Globus pallidus (tissue), 1 donor: ENCODE measurements at regions not wholly inside any gene's neighbourhood (a gene's known extent, or its start where the extent isn't known, plus 50 kb on each side); places are given as distances from the start of the nearest gene placed in this dataset.
"Not testable (repeated sequence)": the region's sequence is repeated elsewhere in the genome, so short reads cannot be mapped to it uniquely, and the experiment has no call there.

ENCODE experiments used
- DNase-seq: peaks from one replicate; pipeline ENCODE4 v3.0.0-alpha.2; 2015; ENCODE audit warnings: low spot score

GRCh38 chr2:59176737-59177136 is 935.6 kb upstream of the FANCL start:
- DNase-seq: no peak

DNA sequence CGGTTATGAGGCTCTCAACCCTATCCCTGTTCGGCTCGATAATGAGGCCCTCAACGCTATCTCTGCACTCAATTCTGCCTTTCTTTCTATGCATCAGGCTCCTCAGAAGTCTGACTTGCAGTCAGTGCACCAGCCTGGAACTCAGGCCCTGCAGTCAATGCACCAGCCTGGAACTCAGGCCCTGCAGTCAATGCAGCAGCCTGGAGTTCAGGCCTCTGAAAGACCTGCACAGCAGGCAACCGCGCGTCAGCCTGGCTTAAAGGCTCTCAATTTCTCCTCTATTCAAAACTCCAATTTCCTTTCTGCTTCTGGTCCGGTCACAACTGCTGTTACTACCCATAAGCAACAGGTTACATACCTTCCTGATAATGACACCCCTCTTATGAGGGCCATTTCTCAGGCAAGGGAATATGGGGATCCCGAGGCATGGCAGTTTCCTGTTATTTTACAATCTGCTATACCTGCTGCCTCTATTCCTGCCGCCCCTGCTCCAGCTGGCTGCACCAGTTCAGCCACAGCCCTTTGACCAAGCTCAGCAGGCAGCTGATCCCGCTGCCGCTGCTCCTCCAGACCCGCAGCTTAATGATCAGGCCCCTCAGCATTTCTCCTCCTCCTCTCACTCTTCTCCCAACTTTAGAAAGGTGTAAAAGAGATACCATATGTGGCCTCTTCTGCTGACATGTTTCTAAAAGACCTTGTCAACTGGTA is 933.6 kb upstream of the FANCL start:
- no peak for DNase-seq

DNA sequence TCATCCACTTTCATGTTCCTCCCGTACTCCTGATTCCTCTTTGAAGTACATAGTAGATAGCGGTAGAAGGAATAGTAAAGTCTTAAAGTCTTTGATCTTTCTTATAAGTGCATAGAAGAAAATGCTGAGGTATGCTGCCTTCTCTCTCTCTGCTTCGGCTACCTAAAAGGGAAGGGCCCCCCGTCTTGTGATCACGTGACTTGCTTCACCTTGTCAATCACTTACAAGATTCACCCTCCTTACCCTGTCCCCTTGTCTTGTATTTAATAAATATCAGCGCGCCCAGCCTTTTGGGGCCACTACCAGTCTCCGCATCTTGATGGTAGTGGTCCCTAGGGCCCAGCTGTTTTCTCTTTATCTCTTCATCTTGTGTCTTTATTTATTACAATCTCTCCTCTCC is 932.2 kb upstream of the FANCL start:
- DNase-seq: no peak

DNA sequence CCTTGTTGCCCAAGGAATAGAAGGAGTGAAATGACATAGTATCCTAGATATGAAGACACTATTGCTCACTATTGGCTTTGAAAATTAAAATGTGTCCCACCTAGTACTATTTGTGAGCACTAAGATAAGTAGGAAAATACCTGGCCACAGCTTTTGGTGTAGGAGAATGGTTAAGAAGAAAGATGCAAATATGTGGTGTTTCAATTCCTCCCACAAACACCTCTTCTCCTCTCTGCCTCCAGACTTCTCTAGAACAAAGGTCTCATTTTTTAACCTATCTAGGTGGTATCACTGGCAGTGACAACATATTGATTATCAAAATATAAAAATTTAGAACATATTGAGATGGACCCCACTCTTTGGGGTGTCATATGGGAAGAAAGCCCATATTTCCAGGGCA is 929.9 kb upstream of the FANCL start:
- no peak for DNase-seq

DNA sequence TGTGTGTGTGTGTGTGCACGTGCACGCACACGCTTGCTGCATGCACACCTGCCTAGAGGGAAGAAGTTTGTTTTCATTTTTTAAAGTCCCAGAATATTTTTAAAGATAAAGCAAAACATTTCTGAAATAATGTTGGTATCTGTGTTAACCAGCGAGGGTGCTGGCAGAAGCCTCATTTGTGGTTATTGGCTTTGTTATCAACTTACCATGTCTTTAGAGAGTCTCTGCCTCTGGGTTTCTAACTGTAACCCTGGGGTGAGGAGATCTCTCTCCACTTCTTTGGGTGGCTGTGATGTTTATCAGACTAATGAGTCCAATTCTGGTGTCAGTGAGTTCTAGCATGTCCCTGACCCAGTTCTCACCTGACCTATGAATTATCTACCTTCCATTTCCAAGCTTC is 927.6 kb upstream of the FANCL start:
- DNase-seq: no peak

DNA sequence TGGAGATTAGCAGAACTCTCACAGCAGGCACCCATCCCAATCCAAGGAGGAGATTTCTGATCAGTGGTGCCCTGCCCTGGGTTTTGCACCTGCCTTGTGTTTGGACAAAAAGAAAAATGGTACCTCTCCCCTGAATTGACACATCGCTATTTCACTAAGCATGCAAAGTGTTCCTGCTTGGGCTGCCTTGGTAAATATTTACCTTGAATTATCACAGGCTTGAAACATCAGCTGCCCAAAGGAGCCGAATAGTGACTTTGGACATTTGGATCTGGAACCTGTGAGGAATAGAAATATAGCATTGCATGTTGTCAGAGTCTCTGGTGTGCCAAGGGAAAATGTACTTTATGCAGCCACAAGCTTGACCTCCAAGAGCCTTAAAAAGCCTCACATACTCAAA is 926.4 kb upstream of the FANCL start:
- DNase-seq: no peak

DNA sequence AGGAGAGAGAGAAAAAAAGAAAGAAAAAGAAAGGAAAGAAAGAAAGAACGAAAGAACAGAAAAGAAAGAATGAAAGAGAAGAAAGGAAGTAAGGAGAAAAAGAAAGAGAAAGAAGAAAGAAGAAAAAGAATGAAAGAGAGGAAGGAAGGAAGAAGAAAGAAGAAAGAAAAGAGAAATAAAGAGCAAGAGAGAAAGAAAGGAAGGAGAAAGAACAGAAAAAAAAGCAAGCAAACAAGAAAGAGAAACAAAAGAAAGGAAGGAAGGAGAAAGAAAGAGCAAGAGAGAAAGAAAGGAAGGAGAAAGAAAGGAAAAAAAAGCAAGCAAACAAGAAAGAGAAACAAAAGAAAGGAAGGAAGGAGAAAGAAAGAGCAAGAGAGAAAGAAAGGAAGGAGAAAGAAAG is 916.8 kb upstream of the FANCL start:
- not testable (repeated sequence) for DNase-seq

DNA sequence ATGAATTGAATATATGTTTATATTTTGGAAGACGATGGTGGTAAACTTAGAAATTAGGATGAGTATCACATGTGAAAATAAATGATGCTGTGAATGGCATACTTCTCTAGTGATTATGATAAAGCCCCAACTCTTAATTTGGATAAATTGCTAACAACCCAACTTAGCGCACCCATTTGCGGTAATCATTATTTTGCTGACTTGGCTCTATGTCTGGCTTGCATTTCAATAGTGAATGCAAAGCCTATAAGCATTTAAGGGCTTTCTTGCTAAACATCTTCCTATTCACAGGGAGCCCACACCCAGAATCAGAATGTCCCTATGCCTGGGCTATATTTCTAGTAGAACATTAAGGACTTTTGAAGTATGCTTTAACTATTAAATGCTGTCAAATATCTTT is 910.7 kb upstream of the FANCL start:
- no peak for DNase-seq

DNA sequence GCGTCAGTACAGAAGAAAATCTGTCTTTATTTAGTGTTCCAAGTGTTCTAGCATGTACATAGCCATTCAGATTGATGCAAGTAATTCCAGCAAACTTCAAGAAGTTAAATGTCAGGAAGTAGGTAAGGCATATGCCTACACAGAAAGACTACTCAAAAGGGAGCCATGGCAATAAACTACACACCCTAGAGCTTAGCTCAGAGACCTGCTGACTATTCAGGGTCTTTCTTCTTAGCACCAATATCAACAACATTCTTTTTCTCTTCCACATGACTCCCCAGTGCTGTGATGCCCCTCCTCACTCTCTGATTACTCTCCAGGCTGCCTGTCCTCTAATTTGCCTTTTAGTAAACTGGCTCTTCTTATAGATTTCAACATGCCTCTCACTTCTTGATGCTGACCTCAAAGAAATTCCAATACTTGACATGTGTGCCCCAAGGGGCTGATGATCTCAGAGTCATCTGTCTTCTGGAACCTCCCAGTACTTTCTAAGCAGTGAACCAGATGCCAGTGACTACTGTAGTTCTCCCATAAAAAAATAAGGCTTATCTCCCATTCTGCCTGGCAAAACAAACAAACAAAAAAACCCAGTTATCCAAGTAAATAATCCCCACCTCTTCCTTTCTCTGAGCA is 909.2 kb upstream of the FANCL start:
- DNase-seq: no peak

- no peak for DNase-seq
Measured at GRCh38 chr2:59149271-59149670, 908.1 kb upstream of the FANCL start.

GRCh38 chr2:59112258-59112657 is 871.1 kb upstream of the FANCL start:
- DNase-seq: no peak

- DNase-seq: no peak
Measured at GRCh38 chr2:59096973-59097372, 855.8 kb upstream of the FANCL start.

GRCh38 chr2:59093571-59093970 is 852.4 kb upstream of the FANCL start:
- DNase-seq: no peak

DNA sequence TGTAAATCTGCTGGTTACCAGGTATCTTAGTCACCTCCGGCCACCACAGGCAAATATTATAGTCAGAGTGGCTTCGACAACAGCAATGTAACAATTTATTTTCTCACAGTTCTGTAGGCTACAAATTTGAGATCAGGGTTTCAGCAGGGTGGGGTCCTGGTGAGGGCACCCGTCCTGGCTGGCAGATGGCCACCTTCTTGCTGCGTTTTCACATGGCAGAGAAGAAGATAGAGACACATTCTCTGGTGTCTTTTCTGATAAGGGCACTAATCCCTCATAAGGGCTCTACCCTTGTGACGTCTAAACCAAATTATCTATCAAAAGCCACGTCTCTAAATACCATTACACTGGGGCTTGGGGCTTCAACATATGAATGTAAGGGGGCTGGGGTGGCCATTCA is 843.2 kb upstream of the FANCL start:
- DNase-seq: no peak

DNA sequence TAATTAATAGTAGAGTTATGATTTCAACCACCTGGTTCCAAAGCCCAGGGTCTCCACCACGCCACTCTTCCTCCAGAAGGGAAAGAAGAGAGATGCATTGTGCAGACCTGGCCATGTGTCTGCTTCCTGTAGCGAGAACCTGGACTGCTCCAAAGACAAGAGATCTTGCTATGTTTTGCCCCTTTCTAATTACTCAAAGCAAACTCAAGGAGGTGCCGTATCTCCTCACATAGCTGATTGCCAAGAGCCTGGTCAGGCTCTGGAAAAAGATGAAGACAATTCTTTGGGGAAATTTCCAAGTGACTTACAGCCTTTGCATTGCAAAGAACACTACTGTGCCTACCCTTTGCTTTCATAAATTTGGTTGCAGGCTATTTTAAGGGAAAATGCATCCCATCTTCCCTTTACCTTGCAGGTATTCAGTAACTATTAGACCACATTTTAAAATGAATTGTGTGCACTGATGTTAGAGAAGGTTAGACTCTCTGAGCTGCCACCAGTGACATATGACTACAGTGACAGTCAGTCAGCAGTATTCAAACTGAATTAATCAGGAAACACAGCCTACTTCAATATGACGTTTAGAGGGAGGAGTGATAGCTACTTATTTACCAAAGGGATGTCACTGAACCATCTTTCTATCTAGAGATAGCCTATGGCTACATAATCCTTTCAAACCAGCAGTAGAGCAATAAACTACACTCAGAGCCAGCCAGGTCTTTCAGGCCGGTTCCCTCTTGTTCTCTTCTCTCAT is 842.1 kb upstream of the FANCL start:
- DNase-seq: no peak

GRCh38 chr2:59082657-59083056 is 841.5 kb upstream of the FANCL start:
- DNase-seq: no peak

DNA sequence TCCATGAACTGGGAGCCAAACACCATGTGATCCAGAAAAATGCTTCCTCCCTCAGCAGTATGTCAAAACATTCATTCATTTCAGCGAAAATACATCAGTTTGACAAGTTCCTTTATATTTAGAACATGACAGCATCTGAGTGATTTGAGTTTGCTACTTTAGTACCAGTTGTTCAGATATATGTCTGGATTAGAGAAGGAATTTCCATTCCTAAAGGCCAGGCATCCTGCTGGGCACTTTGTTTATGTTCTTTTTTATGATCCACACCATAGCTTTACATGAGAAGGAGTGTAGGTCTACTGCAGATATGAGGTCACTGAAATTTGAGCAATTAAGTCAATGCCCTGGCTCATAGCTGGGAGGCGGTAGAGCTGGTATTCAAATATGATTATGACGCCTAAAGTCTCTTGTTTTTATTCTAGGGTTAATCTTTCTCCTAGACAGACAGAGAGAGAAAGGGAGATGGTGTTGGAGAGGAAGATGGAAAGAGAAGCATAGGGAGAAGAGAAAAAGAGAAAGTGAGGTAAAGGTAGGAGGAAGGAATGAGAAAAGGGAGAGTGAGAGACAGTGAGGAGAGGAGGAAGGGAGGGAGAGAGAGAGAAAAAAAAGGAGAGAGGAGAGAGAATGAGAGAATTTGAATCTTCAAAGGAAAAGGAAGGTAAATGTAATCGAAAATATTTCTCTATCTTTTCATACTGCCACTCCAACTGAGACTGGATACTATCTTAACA is 839.5 kb upstream of the FANCL start:
- no peak for DNase-seq

DNA sequence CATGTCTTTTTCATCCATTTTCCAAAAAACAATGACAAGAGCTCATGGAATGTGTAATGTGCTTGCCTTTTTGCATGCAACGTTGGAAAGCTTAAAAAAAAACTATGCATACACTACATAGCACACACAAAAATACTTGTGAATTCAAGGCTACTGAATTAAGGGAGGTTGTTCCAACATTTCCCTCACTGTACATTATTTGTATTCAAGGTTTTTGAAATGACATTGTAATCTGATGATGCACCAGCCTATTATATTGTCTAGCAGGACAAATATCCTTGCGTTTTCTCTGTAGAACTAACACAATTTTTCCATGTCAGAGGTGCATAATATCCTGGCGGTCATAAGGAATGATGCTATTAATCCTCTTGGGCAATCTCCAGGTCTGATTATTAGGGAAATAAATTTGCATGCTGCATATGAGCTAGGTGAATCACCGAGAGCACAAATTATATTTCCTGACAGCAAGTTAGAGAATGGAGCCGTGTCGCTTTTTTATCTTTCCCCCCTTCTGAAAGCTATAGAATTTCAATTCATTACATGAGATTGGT is 836.9 kb upstream of the FANCL start:
- no peak for DNase-seq

- no peak for DNase-seq
Measured at GRCh38 chr2:59077026-59077725, 836.1 kb upstream of the FANCL start.

DNA sequence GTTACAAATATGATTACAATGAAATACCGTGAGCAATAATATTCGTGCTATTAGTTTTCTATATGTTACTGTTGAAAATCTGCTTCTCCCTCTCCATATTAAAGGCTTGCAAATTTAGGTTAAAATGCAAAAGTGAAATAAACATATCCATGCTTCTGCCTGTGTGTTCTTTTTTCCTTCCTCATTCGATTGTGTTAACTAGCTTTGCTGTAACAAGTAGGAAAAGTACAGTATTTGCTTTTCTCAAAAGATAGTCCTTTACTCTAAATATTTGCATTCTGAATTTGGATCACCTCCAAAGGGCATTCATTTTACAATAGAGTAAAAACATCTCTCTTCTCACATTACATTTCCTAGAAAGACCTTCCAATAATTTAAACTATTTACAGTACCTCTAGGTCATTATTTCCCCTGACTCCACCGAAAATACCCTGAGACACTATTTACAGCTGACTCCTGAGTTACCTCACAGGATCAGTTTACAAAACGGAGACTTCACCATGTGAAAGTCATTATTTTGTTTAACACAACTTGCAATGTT is 835.0 kb upstream of the FANCL start:
- DNase-seq: no peak

- DNase-seq: no peak
Measured at GRCh38 chr2:59074071-59074470, 832.9 kb upstream of the FANCL start.
